SK-N-DZ (cell line): ENCODE measurements at regions not wholly inside any gene's neighbourhood (a gene's known extent, or its start where the extent isn't known, plus 50 kb on each side); places are given as distances from the start of the nearest gene placed in this dataset.
"Not testable (repeated sequence)": the region's sequence is repeated elsewhere in the genome, so short reads cannot be mapped to it uniquely, and the experiment has no call there.

Source experiments
- DNase-seq: peaks from one replicate; pipeline ENCODE4 v3.0.0-alpha.2; 2015; ENCODE audit warnings: low spot score

DNA sequence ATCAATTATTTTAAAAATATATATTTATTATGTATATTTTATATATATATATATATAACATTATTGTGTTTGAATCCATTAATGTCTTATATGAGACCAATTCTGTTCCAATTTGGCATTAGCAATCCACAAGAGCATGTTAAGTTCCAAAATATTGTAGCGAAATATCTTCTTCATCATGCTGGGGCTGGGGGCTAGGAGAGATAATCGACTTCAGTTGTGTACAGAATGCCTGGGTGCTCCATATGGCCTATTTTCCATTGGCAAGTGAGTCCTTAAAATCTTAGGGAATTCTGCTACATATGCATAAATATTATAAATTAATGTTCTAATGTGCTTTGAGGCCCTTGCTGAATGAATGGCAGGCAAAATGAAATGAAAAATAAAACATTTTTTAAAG, 117.7 kb downstream of the PCDH7 start:
- no peak for DNase-seq

GRCh38 chr4:30838331-30838730, 118.2 kb downstream of the PCDH7 start:
- DNase-seq = peak; percentile 40

- no peak for DNase-seq
Observed at GRCh38 chr4:30839583-30840520, 119.7 kb downstream of the PCDH7 start.

DNA sequence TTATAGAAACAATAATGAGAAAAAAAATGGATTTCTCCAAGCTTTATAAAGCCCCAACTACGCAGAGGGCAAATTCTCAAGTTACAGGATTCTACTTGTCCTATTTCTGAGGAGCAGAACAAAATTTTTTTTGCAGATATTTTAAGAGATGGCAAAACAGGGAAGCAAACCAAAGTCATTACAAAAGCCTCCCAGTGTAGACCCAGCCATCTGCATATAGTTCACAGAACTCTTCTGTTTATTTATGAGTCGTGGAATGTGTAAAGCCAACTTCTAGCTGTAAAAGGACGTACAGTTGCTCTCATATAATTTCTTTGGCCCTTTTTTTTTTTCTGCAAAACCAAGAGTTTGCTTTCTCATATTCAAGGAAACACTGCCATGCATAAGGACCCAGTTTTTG, 120.4 kb downstream of the PCDH7 start:
- DNase-seq = no peak

DNA sequence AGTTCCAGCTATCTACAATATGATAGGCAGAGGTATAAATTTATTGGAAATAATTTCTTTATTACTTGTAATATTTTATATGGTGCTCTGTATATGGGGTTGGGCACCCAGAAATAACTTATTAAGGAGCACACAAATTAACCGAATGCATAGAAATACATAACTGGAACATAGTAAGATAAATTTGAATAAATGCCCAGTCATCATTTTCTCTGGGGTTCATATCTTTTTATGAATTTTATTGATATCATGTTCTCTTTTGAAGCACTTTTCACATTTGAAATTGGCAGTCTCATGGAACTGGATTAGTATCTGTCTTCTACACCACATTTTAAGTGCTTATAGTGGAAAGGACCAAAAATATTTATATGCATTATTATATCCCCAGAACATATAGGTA, 122.0 kb downstream of the PCDH7 start:
- DNase-seq = no peak

DNA sequence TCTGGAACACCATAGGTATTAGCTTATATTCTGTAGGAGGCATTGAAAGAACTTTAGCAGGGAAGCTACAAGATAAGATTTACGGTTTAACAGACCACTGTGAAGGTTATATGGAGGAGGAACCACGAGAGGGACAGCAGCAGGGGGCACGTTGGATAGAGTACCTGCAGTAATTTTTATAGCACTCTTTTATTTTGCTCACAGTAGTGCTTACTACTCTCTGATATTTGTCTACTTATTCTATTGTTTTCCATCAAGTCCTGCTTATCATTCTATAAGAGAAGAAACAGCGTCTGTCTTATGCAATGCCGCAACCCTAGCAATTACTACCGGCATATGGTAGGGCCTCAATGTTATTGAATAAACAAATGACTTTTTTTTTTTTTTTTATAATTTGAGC, 122.5 kb downstream of the PCDH7 start:
- no peak for DNase-seq

DNA sequence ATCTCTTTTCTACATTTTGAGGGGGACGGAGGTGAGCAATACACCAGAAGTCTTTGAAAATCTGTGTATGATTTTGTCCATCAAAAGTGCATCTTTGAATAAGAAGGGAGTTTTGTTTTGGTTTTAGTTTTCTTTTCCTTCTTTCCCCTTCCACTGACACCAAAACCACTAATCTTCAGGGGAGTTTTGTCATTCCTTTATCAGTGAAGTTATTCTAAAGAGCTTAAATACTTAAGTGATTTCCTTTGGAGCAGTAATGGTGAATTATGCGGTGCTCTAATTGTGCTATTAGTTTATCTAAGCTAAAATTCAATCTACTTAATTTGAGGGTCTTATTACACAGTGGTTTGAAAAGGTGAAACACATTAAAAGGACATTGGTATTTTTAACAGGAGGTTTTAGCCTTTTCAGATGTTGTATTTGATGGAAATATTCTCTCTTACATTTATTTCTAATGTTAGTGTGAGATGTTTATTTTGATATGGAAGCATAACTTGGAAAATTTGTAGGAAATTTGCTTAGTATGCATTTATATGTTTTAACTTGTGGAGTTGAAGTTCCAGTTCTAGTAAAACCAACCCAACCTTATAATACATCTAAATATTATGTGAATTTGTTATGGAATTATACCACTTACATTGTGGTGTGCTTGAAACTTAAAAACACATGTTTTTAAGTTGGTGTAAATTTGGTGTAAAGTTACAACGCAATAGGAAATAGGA, 124.9 kb downstream of the PCDH7 start:
- DNase-seq = no peak

DNA sequence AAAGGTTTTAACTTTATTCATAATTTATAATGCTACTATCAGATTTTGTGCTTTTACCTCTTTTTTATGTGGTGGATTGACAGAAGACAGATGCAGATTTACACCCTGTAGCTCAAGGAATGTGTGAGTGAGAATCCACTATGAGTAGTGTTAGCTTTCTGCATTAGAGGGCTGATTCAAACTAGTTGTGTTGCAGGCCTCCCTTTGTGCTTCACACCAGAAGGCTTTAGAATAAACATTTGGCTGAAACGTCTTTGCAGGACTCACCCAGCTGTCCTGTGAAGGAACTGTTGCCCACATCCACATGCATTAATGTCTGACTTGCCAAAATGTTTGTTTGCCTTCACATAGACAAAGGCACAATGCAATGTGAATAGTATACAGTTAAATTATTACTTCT, 127.0 kb downstream of the PCDH7 start:
- DNase-seq = no peak

DNA sequence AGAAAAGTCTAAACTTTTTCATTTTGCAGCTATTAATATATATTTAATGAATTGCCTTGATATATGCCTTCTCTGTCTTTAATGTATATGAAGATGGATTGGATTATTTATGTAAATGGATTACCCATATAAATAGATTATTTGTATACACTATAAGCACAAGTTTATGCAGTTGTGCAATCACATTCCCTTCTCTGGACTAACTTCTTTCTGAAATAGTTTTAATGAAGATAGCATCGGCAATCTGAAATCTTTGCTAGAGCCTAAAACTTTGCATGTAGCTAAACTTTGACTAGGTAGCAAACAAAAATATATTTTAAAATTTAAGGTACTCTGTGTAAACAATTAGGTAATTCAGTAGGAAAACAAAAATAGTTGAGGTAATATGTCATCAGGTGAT, 127.8 kb downstream of the PCDH7 start:
- DNase-seq = no peak

DNA sequence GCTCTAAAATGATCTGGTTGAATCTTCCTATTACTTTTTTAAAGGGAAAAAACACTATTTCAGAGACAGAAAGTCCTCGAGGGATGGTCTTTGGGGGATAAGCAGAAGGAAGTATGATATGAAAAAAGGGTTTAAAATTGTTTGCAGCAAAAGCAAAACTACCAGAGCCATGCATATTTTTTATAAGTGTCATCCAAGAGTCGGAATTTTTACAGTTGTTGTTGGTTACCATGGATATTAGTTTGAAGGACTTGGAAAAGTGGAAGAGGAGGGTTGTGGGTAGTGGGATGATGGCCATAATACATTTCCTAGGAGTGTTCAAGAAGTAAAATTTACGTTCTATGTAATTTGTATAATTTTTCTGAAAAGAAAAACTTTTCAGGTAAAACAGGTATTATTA, 134.4 kb downstream of the PCDH7 start:
- DNase-seq = no peak

- no peak for DNase-seq
Observed at GRCh38 chr4:30855232-30855631, 135.1 kb downstream of the PCDH7 start.

DNA sequence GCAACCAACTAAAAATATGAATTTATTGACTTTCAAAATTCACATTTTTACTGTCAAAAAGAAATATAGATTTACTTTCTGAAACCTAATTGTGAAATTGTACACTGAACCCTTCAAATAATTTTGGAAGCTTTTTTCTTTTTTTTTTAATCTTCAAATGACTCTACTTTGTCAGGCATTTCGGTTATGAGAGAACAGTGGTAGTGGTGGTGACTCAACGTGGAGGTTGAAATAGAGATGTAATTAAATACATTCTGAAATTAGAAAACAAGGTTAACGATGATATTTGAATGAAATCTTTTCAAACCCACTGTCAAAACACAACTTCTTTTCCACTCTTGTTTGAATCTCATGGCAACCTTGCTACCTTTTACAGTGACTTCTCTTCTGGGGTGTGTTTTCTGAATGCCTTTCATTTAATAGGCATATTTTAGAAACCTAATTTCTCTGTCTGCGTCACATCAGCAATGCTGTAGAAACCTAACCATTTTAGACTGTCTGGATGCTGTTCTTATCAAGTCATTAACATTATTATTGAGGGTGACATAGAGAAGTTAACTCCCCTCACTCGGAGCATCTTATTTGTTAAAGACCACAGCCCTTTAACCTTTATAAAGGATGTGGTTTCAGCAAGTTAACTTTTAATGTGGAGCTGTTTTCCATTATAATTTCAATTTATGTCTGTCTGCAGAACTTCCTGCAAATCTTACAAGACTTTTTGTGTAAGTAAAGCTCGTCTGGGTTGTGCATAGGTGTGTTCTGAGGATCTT, 136.8 kb downstream of the PCDH7 start:
- peak; percentile 11 for DNase-seq

- DNase-seq = peak; percentile 13
Observed at GRCh38 chr4:30860978-30861377, 140.8 kb downstream of the PCDH7 start.

DNA sequence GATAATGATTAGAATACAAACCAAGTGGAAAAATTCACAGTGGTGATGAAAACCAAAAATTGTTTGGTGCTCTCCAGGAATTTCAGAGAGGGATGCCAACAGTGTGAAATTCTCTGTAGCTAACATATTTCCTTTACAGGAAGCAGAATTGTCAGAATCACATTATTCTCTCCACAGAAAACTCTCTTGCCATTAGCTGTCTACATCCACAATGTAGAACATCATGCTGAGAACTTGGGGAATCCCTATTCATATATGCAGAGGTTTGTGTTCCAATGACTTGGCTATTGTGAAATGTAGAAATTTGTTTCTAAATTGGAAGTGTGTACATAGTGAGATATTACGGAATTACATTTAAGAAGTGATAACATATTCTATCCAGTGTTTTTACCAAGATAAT, 142.0 kb downstream of the PCDH7 start:
- no peak for DNase-seq

DNA sequence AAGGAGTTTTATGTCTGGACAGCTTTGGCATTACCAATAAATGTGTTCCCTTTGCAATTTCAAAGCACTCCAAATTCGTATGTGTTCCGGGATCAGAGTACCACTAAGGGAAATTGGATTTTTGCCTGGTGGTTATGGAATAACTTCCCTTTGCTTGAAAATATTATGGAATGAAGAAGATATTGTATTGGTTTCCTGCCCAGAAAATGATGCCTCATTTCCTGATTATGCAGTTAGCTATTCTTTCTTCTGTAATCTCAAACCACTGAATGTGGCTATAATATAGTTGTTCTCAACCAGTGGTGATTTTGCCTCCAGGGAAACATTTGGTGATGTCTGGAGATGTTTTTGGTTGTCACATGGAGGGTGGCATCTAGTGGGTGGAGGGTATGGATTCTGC, 142.9 kb downstream of the PCDH7 start:
- DNase-seq = no peak

DNA sequence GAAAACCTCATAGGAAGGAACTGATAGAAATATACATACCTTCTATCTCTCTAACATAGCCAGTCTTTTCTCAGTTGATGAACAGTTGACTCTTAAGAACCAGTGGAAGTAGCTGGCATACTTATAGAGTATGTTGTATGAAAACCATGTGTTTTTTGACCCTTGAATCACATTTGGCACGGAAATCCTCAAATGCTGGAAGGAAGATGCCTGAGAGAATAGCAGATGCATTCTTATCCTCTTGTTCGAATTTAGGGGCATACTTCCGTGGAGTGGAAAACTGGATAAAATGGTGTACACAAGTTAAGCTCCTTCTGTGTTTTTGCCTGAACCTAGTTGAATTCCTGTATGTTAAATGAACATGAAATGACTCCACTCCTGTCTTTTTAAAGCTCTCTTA, 145.5 kb downstream of the PCDH7 start:
- DNase-seq = no peak

GRCh38 chr4:30866346-30866745, 146.2 kb downstream of the PCDH7 start:
- DNase-seq = no peak

DNA sequence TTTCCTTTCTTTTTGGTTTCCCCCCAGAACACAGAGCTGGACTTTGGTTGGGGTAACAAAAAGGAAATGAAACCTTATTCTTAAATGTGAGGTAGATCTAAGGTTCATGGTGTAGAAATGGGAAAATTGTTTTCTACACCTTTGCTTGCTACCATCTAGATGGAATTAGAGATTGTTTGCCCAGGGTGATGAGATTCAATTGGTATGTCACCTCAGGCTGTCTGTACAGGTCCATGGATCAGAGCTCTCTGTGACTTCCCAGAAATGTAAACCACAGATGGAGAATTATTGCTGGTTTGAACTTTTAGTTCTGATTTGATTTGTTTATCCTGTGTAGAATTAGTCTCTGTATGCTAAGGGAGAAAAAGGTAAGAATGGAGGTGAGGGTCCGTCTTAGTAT, 146.7 kb downstream of the PCDH7 start:
- no peak for DNase-seq

- no peak for DNase-seq
Observed at GRCh38 chr4:30867427-30867826, 147.3 kb downstream of the PCDH7 start.

- DNase-seq = no peak
Observed at GRCh38 chr4:30868111-30868895, 148.1 kb downstream of the PCDH7 start.

GRCh38 chr4:30869387-30869786, 149.2 kb downstream of the PCDH7 start:
- not testable (repeated sequence) for DNase-seq
